GF-D8 (cell line): ENCODE measurements at regions not wholly inside any gene's neighbourhood (a gene's known extent, or its start where the extent isn't known, plus 50 kb on each side); places are given as distances from the start of the nearest gene placed in this dataset.

ENCODE experiments used
- DNase-seq: peaks from one replicate; lab custom pipeline; 2025; lab: John Stamatoyannopoulos, UW

DNA sequence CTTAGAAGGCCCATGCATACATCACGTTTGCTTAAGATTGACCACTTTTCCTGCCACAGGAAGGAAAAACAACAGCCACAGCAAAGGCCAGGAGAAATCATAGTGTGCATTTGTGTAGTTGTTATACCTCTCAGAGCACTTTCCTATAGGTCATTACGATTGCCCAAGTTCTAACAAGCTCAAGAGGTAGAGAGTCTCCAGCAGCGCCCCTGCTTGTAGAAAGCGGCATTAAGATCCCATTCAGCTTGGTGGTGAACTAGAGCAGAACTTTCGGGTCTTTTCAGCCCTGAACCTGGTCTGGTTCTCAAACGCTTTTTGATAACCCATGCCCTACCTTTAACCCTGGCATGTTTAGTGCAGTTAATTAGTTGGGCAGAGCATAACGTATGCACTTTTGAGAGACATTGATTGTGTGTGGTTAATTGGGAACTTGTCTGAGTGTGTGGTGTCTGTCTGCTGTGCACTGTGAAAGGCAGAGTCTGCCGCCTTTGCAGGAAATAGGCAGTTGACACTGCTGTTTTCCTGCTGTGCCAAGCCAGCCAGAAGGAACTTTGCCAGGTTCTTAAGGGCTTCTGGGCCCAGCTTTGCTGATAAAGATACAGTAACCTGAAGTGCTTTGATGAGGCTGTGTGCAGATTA is 109.9 kb upstream of the CLMP start:
- DNase-seq, result no peak

DNA sequence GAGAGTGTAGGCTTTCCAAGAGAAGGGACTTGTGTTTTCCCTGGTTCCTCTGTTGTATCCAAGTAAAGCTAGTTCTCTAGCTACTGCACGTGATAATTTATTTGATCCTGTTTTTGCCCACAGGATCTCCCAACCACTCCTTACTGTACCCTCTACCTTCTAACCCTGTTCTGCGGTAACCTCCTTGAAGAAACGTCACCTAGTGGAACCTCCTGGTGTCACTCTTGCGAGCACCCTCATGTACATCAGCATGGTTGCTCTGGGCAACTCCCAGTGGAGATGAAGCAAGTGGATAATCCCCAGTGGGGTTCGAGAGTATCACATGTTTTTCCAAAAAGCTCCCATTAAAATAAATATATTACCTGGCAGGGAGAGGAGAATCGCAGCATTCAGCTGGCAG is 108.9 kb upstream of the CLMP start:
- DNase-seq, result no peak

DNA sequence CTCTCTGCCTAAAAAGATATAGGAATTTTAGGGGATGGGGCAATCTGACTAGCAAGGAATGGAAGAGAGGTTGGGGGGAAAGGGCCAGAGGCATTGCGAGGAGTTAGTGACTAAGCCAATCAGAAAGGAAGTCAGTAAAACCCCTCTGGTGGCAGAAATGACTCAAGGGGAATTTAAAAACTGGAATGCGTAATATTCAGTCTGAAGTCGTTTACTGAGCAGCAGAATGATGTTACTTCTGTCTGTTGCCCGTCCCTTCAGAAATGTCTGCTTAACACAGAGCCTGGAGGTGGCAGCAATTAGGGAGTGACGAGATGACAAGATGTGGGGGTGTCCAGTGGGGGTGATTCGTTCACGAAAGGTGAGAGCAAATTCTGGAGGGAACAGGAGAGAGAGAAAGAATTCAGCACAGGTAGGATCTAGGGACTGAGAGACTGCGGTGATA is 107.7 kb upstream of the CLMP start:
- DNase-seq, result no peak

DNA sequence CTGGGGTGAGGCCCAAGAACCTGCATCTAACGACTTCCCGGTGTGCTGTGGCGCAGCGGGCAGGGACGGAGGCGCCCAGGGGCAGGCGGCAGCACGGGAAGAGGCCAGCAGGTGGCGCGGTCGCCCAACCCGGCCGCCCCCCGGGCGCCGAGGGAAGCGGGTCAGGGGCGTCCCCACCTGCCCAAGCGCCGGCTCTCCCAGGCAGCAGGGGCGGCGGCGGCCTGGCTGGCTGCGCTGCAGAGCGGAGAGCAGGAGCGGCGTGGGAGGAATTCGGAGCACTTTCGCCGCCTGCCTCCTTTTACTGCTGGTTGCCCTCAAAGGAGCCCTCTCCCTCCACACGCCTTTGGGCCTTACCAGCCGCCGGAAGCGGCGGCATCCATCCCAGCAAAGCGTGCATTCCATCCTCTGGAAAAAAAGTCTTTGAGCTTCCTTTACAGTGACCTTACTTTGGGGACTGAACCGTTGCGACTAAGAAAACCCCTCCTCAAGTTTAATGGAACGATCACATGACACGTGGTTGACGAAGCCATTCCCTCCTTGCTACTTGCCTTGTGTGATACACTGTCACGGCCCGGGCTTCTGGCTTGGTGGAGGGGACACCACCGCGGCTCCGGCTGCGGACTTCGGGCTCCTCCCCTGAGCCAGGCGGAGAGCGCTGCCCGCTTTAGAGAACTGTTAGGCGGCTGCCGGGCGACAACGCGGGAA is 106.8 kb upstream of the CLMP start:
- no peak for DNase-seq

DNA sequence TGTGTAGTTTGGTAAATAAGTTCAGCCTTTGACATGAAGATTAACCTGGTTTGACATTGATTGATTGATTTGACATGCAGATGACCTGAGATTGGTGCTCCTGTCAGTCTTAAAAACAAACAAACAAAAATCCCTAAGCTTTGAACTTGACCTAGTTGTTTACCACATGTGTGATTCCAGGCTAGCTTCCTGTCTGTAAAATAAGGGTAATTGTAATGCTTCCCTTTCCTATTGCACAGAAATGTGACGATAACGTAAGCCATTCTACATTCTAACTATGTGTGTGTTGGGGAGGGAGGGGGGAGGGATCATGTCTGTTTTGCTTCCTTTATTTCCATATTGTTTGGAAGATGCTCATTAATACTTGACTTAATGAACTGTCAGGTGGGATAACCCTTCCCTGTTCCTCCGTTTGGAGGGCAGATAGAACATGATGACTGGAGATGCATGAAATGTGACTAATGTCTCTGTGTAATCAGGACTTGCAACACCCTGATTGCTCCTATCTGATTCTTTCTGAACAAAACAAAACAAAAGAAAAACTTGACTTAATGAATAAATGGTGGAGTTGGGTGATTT is 106.1 kb upstream of the CLMP start:
- DNase-seq, result no peak

DNA sequence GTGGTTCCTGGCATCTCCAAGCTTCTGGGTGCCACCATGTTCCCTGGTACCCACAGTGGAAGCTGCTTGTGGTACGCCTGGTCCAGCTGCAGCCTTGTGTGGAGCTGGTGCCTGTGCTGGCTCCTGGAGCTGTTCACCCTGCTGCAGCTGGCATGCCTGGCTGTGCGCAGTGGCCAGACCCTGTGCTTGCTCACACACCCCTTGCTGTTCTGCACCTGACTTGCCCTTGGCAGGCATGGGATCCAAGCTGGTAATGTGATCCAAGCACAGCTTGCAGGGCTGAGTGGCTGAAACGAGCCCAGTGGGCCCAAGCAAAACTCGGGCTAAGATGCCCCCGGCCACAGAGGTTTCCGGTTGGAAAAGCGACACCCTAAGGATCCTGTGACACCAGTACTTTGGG is 104.7 kb upstream of the CLMP start:
- DNase-seq, result no peak

DNA sequence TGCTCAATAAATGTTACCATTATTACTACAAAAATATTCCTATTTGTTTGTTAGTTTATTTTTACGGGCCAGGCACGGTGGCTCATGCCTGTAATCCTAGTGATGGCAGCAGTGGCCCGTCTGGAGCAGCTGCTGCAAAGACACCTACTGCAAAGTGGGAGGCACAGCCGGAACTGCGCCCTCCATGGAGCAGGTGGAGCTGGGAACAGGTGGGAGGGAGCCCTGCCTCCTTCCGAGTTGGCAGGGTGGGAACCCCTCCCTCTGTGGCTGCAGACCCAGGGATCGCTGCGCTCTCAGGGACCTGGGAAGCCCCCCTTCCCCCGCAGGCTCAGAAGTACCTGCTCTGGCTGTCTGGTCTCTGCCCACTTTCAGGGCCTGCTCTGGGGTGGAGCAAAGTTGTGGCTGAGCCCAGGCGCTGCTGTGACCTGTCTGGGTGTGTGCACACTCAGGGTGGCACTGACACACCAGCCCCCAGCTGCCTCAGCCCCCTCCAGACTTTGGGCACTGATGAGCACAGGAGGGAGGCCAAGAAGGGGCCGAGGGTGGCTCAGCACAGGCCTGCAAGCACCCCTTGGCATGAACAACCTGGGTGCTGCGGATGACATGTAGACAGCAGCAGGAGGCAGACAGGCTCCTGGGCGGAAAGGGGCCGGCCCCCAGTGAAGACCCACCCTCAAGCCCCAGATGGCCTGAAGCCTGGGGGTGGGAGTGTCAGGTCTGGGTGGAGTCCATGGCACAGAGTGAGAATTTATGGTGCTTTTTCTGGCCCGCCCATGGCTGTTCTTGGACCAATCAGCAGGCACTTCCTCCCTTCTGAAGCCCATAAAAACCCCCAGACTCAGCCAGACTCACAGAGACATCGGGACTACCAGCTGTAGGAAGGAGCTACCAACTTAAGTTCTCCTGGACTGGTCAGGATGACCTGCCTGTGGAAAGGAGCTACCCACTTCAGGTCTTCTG is 103.7 kb upstream of the CLMP start:
- DNase-seq, result no peak

DNA sequence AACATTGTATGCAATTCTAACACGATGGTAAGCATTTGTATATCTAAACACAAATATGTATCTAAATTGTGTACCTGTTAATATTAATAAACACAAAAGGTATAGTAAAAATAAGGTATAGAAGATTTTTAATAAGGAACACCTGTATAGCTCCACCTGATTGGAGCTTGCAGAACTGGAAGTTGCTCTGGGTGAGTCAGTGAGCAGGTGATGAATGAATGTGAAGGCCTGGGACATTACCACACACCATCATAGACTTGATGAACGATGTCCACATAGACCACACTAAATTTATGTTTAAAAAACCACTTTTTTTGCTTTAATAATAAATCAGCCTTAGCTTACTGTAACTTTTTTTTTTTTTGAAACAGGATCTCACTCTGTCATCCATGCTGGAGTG is 97.6 kb upstream of the CLMP start:
- no peak for DNase-seq

DNA sequence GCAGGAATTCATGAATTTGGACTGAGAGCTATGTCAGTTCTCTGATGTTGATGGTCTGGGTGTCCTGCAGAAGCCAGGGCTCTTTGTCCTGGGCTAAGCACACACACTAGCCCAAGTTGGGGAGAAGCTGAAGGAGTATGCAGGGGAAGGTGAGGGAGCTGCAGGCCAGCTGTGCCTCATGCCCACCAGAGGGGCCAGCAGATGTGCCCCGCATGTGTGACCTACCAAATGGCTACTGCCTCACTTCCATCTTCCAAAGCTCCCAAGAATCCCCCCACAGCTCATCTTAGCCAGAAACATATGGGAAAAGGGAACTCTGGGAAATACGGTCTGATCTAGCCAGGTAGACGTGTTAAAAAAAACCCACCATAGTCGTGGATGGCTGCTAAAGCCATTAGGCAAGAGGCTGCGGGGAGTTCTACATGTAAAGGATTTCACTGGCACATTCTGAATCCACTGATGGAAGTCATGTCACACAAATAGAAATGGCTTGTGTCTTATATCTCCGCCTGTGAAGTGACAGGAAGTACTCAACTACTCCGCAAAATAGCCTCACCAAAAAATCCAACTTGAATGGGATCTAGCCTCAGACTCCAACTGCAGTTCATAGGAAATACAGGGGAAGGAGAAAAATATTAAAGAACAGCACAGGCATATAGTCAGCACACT is 96.3 kb upstream of the CLMP start:
- DNase-seq, result no peak

DNA sequence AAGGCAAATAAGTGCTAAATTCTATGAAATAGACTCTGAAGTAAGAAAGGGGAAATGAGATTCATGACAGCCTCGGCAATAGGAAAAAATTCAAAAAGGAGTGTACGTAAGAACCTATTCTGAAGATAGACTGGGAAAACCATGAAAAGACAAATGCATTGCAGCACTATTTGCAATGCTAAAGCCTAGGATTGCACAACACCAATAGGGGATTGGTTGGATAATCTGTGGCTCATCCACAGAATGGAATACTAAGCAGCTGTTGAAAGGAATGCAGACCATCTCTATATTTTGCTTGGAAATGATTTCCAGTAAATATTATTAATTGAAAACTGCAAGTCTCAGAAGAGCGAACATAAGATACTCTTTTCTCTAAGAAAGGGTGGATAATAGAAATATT is 91.7 kb upstream of the CLMP start:
- DNase-seq, result no peak

DNA sequence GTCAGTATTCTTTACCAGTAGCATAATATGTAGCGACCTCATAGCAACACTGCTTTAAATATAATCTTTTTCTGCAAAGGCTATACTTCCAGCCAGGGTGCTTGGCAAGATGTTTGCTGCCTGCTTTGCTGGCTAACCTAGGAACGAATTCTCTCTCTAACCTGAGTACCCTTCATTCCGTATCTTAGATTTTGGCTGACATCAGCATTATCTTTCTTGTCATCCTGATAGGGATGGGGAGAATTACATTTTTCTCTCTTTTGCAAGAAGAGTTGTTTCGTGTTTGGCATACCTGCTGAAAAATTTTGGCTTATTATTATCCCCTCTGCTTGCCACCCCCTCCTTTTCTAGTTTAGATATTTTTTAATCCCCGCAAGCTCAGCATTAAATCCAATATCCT is 91.2 kb upstream of the CLMP start:
- DNase-seq, result no peak

DNA sequence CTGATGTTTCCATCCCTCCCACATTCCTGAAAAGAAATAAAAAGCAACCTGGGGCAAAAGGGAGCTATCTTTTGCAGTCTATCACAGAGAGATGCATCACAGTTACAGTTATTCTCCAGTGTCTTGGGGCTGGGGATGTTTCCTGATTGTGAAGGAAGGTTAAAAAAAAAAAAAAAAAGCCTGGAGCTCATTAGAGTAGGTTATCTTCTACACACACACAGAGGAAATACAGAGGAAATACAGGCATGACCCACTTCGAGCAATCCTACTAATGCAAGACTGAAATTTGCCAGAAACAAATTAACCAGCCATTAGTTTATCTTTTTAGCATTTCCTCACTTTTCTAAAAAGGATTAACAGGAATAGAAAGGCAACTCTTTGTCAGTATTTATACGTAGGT is 89.4 kb upstream of the CLMP start:
- DNase-seq, result no peak

DNA sequence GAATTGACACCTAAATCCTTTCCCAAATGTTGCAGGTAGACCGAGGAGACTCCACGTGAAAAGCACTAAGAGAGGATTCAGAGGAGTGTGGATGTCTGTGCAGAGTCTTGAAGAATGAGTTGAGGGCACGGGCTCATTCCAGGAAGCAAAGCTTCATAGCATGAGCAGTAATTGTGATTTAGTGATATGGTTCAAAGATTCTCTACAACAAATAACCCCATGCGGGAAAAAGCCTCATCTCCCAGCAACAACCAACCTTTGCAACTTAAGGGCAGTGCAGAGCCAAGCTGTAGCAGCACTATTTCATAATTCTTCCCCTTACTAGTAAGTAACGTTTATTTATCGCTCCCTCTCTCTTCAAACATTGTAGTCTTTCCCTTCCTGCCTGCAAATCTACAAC is 87.5 kb upstream of the CLMP start:
- no peak for DNase-seq

DNA sequence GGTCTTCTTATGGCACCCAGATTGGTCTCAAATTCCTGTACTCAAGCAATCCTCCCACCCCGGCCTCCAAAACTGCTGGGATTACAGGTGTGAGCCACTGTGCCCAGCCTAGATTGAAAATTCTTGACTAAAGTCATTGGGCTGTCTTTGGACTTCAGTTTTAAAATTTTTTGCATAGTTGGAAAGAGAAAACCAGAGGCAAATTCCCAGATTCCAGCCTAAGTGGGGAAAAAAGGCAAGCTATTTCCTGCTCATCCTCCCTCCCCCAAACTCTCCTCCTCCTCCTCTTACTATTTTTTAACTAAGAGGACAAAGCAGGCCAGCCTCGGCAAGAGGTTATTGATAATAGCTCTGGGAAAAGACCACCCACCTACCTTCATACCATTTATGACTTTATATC is 78.6 kb upstream of the CLMP start:
- DNase-seq, result no peak

DNA sequence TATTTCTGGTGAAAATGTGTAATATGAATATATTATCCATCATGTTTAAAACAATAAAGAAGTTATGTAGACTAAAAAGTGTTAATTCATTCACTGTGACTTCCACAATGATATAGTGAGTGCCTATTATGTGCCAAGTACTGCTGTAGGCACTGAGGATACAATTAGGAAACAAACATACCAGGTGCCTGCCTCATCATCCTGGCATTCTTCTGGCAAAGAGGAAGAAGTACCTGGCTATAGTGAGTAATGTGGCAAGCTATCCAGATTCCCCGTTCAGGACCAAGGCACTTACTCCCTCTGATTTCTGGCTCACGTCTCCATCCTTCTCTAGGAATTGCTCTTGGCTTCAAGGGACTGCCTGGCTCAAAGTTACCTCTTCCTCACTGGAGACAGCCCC is 77.5 kb upstream of the CLMP start:
- no peak for DNase-seq

DNA sequence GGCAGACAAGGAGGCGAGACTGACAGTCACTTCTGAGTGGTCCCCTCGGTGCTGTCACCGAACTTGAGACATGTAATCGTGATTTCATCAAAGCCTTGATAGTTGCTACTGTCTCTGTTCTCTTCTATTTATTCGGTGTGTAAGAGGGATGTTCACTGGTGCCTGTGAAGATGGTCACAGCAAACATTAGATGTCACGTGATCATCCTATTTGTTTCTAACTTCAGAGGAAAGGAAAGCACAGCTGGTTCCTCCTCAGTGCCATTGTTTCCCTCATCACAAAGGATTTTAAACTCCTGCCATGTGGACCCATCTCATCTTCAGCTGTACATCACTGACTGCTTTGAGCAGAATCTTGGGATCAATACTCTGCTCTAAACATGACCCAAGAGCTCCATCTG is 73.1 kb upstream of the CLMP start:
- no peak for DNase-seq

DNA sequence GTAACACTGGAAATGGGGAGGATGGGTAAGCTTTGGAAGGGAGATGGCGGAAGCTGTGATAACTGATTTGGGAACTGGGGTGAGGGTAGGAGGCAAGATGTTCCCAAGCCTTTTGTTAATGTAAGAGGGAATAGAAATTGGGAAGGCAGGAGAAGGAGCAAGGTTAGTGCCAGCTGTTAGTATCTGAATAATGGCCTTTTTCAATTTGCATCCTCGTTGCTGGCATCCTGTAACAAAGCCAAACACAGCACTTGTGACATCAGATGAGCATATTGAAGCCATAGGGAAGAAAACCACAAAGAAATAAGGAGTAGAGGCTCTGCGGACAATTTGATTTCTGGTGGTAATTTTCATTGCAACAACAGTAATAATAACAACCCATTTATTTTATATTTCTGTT is 70.9 kb upstream of the CLMP start:
- DNase-seq, result no peak

DNA sequence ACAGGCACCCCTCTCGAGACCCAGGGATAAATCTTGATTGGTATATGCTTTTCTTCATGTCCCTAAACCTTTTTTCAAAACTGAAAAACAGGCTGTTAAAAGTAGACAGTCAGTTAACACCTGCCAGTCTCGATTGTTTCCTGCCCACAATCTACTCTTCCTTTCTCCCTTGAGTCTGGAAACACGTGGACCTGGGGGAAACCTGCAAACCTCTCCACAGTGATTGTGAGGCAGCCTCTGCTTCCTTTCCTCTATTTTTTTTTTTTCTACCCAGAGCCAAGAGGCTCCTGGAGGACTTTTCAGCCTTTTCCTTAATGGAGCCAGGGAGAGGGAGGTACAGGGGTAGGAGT is 69.4 kb upstream of the CLMP start:
- DNase-seq, result no peak

DNA sequence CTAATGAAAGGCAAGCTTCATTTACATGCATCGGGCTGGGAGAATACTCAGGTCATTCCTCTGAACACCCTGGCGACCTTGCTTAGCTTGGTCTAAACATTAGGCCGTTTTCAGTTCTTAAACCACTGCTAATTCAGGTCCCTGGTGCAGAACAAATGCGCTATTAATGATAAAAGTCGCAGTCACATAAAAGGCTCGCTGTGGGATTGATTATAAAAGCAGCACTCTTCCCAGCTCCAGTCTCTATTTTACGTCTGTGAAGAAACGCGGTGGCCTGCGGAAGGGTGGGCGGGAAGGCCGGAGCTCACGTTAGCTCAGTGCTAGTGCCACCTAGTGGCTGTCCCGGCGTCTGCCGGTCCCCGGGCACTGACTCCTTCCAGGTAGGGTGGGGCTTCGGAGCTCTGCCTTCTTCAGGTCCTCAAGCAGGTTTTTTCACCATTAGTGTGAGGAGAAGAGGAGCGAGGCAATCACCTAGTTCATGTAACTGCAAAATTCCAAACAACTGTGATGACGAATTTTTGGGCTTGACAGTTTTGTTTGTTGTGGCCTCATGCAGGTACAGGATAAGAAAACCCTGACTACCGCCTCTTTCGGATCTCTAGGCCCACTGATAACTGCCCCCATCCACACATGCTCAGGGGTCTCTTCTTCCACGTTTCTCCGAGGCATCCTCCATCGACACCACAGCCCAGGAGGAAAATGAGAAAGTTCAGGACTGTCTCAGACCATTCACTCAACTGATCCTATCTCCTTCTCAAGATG is 66.5 kb upstream of the CLMP start:
- no peak for DNase-seq

DNA sequence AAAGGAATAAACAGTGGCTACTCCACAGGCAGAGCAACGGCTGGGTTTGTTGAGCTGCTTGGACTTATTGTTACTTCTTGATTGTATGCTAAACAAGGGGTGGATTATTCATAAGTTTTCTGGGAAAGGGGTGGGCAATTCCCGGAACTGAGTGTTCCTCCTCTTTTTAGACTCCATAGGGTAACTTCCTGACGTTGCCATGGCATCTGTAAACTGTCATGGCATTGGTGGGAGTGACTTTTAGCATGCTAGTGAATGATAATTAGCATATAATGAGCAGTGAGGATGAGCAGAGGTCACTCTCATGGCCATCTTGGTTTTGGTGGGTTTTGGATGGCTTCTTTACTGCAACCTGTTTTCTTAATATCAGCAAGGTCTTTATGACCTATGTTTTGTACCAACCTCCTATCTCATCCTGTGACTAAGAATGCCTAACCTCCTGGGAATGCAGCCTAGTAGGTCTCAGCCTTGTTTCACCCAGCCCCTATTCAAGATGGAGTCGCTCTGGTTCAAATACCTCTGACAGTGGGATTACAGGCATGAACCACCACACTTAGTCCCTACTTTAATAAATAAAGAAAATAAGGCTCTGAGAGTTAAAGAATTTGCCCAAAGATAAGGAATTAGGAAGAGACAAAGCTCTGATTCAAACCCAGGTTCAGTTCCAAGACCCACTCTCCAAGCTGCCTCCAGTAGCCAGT is 65.6 kb upstream of the CLMP start:
- no peak for DNase-seq

DNA sequence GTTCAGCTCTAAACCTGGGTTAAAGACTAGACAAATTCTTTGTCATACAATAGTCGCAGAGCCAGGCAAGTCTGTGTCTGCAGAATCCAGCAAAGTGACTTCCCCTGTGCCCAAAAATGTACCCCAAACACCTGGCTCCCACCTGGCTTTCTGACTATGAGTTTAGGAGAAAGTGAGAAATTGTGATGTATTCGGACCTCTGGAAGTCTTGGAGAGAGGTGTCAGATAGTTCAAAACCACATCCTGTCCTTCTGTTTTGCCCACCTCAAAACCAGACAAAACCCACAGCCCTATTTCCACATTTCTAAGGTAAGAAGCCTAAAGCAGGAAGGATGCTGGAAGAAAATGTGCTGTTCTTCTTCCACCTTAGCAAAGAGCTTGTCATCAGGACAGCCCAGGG is 63.8 kb upstream of the CLMP start:
- DNase-seq, result no peak
